PC-9 (cell line): ENCODE measurements at regions not wholly inside any gene's neighbourhood (a gene's known extent, or its start where the extent isn't known, plus 50 kb on each side); places are given as distances from the start of the nearest gene placed in this dataset.

Source experiments
- BruUV-seq: library from RNA; stranded (reverse); fragments of 400-500 nt; replicated peaks from 2 replicates; lab custom pipeline; 2021; lab: Mats Ljungman, UMichigan
- CTCF ChIA-PET: fragments of 300-600 bp; sonication (Branson Sonifier 250); formaldehyde crosslinking; loops from one replicate; lab custom pipeline; 2022; ENCODE audit warnings: antibody characterized with exemption; lab: Charles Lee
- POLR2A ChIA-PET: fragments of 300-600 bp; sonication (Branson Sonifier 250); formaldehyde crosslinking; loops from one replicate; lab custom pipeline; 2022; ENCODE audit warnings: antibody characterized with exemption; ENCODE audit not compliant: unreplicated experiment; lab: Charles Lee
- DNase-seq, 2 experiments: peaks; one replicate each; pipeline versions ENCODE4 v3.0.0 to v3.0.0-alpha.2; 2015 to 2022; ENCODE audit warnings: mixed read lengths in 1 of 2
- H2AFZ ChIP-seq: fragments of 200-600 bp; sonication (generic); 2 replicates; pipeline ENCODE4 v1.8.1; 2017; ENCODE audit warnings: antibody characterized with exemption
- H3F3A ChIP-seq: fragments of 200-600 bp; sonication (generic); 2 replicates; pipeline ENCODE4 v1.8.1; 2017; ENCODE audit warnings: antibody characterized with exemption, mild to moderate bottlenecking, low read depth; ENCODE audit not compliant: insufficient read depth
- H3K27ac ChIP-seq: fragments of 200-600 bp; sonication (generic); 2 replicates; pipeline ENCODE4 v1.6.1; 2016; ENCODE audit warnings: mixed run types
- H3K27me3 ChIP-seq: fragments of 200-600 bp; sonication (generic); 2 replicates; pipeline ENCODE4 v1.6.1; 2016; ENCODE audit warnings: low read depth, mixed run types; ENCODE audit not compliant: insufficient read depth
- H3K36me3 ChIP-seq: fragments of 200-600 bp; sonication (generic); 2 replicates; pipeline ENCODE4 v1.6.1; 2016; ENCODE audit warnings: low read depth, mixed run types
- H3K4me1 ChIP-seq: fragments of 200-600 bp; sonication (generic); replicated peaks from 2 replicates; pipeline ENCODE4 v1.6.1; 2016; ENCODE audit warnings: mixed run types; ENCODE audit not compliant: insufficient read depth
- H3K4me2 ChIP-seq: fragments of 200-600 bp; sonication (generic); 2 replicates; pipeline ENCODE4 v1.6.1; 2017; ENCODE audit warnings: mixed run types
- H3K4me3 ChIP-seq: fragments of 200-600 bp; sonication (generic); 2 replicates; pipeline ENCODE4 v1.6.1; 2016; ENCODE audit warnings: mixed run types
- H3K79me2 ChIP-seq: fragments of 200-600 bp; sonication (generic); 2 replicates; pipeline ENCODE4 v1.6.1; 2017; ENCODE audit warnings: low read depth, mixed run types
- H3K9me2 ChIP-seq: fragments of 200-600 bp; sonication (generic); 2 replicates; pipeline ENCODE4 v1.8.1; 2017; ENCODE audit warnings: mild to moderate bottlenecking; ENCODE audit not compliant: insufficient read depth
- H3K9me3 ChIP-seq: fragments of 200-600 bp; sonication (generic); 2 replicates; pipeline ENCODE4 v1.8.1; 2016; ENCODE audit warnings: low read depth; ENCODE audit not compliant: insufficient read depth
- H4K20me1 ChIP-seq: fragments of 200-600 bp; sonication (generic); 2 replicates; pipeline ENCODE4 v1.8.1; 2017; ENCODE audit not compliant: insufficient read depth
- CTCF ChIP-seq: fragments of 200-600 bp; sonication (generic); conservative IDR thresholded peaks from 2 replicates; pipeline ENCODE4 v1.6.1; 2017; ENCODE audit warnings: mixed run types, antibody characterized with exemption, mild to moderate bottlenecking, moderate library complexity
- EZH2 ChIP-seq: fragments of 200-600 bp; sonication (generic); IDR thresholded peaks from 2 replicates; pipeline ENCODE4 v1.8.0; 2017; ENCODE audit warnings: antibody characterized with exemption, low read depth
- intact Hi-C: fragments of 100-400 bp; cut with micrococcal nuclease; formaldehyde crosslinking; loops from one replicate; pipeline ENCODE4 v1.10.0; 2022; ENCODE audit not compliant: unreplicated experiment

- Histone ChIP-seq H3K9me3 (no peaks in the 10 kb centered on the region), H3K9me2 (no peaks in the 10 kb centered on the region), H3K79me2 (no peaks in the 10 kb centered on the region), H3K27me3 (no peaks in the 10 kb centered on the region), H4K20me1 (no peaks in the 10 kb centered on the region), H3F3A (no peaks in the 10 kb centered on the region), H3K4me2 (no peak overlapping the region), H3K4me1 (no peaks in the 10 kb centered on the region), H3K4me3 (no peak overlapping the region), H2AFZ (no peak overlapping the region), H3K36me3 (no peaks in the 10 kb centered on the region), H3K27ac (no peak overlapping the region)
- no TSS peak for BruUV-seq
- POLR2A ChIA-PET: no interaction called here
- CTCF ChIA-PET: no interaction called here
- DNase-seq: no peak
- TF ChIP-seq CTCF (no peak), EZH2 (no peak)
- intact Hi-C loops: no loop called here
Observed at GRCh38 chr1:5347726-5348125, 644.5 kb downstream of the NPHP4 start.

GRCh38 chr1:5345556-5345955 is 646.7 kb downstream of the NPHP4 start:
- H3K36me3 ChIP-seq: no peaks in the 10 kb centered on the region
- no peaks in the 10 kb centered on the region for H3K27me3 ChIP-seq
- no peaks in the 10 kb centered on the region for H4K20me1 ChIP-seq
- DNase-seq: no peak
- no peak overlapping the region for H3K4me2 ChIP-seq
- no peak overlapping the region for H3K27ac ChIP-seq
- H3K4me3 ChIP-seq: no peak overlapping the region
- intact Hi-C loops: no loop called here
- H3K4me1 ChIP-seq: no peaks in the 10 kb centered on the region
- BruUV-seq: no TSS peak
- no peaks in the 10 kb centered on the region for H3K79me2 ChIP-seq
- no peaks in the 10 kb centered on the region for H3K9me2 ChIP-seq
- no peaks in the 10 kb centered on the region for H3K9me3 ChIP-seq
- no peaks in the 10 kb centered on the region for H3F3A ChIP-seq
- no peak overlapping the region for H2AFZ ChIP-seq
- TF ChIP-seq CTCF: no peak
- TF ChIP-seq EZH2: no peak
- CTCF ChIA-PET: no interaction called here
- POLR2A ChIA-PET: no interaction called here

DNA sequence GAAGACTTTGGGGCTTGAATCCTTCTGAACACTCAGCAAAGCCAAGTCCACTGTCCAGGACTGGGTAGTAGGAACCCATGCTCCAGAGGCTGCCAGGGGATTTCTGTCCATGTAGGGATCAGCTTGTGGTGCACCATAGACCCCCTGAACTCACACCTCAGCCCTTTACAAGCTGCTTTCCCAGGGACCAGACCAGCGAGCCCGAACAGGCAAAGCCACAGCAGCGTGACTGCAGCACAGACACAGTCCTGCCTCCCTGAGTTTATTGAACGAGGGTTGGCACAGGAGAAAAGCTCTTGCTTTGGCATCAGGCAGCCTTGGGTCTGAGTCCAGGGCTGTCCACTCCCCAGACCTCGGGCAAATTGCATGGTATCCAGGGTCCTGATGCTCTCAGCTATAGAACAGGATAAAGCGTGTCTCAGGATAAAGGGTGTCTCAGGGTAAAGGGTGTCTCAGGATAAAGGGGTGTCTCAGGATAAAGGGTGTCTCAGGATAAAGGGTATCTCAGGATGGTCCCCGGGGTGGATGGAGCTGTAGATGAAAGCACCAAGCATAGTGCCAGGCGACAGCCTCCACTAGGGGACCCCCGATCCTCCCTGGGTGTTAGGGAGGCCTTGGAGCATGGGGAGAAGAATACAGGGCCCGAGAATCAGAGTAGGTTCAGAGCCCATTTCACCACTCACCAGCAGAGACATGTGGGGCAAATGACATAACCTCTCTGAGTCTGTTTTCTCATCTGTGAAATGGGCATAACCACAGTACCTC is 648.8 kb downstream of the NPHP4 start:
- POLR2A ChIA-PET: no interaction called here
- CTCF ChIA-PET: no interaction called here

More for the DNA sequence above, 648.8 kb downstream of the NPHP4 start:
- Histone ChIP-seq H3K36me3 (no peaks in the 10 kb centered on the region), H3K4me2 (no peak overlapping the region), H3K9me3 (no peaks in the 10 kb centered on the region), H3K27ac (no peak overlapping the region), H3K4me1 (no peaks in the 10 kb centered on the region), H3K9me2 (no peaks in the 10 kb centered on the region), H4K20me1 (no peaks in the 10 kb centered on the region), H3K27me3 (no peaks in the 10 kb centered on the region), H3K79me2 (no peaks in the 10 kb centered on the region), H2AFZ (no peak overlapping the region), H3F3A (no peaks in the 10 kb centered on the region), H3K4me3 (no peak overlapping the region)
- TF ChIP-seq EZH2 (no peak), CTCF (no peak)
- intact Hi-C loops: no loop called here
- DNase-seq: no peak
- BruUV-seq: no TSS peak
